ENCODE measurements at regions not wholly inside any gene's neighbourhood (a gene's known extent, or its start where the extent isn't known, plus 50 kb on each side); places are given as distances from the start of the nearest gene placed in this dataset.
"Not testable (repeated sequence)": the region's sequence is repeated elsewhere in the genome, so short reads cannot be mapped to it uniquely, and the experiment has no call there.

DNA sequence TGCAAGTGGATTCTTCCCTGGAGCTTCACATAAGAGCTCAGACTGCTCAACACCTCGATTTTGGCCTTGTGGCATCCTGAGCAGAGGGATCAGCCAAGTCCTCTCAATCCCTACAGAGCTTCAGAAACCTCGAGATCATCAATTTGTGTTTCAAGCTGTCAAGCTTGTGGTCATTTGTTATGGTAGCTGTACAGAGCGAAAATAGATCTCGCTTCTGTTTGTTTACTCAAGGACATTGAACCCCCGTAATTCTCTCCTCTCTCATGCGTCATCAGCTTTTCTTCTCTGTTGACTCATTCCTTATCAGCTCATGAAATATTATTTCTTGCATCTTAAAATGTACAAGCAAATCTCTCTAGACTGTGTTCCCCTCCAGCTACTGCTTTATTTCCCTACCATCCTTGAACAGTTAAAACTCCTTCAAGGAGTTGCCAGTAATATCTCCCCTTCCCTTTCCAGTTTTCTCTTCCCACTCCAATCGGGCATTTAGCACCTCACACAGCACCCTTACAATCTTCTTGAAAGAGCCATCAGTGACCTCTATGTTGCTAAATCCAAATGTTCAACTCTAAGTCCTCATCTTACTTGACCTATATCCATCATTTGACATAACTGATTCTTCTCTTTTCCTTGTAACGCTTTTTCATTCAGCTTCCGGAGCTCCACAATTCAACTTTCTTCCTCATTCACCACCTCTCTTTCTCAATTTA is 106.2 kb upstream of the FAT1 start (continued):
- no peak for TF ChIP-seq ZBTB7A (tag by site-specific recombination; IDR thresholded peaks at IDR 0.05; ENCODE audit: low read depth)
- TF ChIP-seq ZNF423 (tag by site-specific recombination; IDR thresholded peaks at IDR 0.05): no peak
- TF ChIP-seq IKZF3 (tag by site-specific recombination; IDR thresholded peaks at IDR 0.05): peak; percentile 28; the same call in 1 of the 2 replicates

DNA sequence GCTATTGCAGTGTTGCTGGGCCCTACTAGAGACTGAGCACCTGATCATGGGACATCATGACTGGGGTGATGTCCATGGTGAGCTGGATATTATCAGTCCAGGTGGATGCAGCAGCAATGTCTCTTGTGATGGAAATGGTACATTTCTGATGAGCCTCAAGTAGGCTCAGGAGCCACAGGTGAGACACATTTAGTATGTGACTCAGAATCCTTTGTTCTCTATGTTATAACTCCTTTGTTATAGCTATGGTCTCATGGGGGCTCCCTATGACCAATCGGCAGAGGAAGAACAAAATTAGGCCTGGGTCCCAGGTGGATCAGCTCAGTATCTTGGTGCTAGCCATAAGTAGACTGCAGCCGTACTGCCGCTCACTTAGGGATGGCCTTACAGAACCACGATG is 107.9 kb upstream of the FAT1 start:
- ChIA-PET POLR2A (no interaction called here), CTCF (no interaction called here)
- H3K4me1 ChIP-seq (ENCODE audit: control insufficient read depth, insufficient read depth, low read length): peaks cover 7% of the 10 kb centered on the region; the same call in 1 of the 2 replicates
- no peaks in the 10 kb centered on the region for H3K9me3 ChIP-seq (ENCODE audit: control insufficient read depth, insufficient read depth, low read depth, low read length)
- H3K27ac ChIP-seq (ENCODE audit: extremely low read depth, low read depth, low read length): no peak overlapping the region
- TF ChIP-seq ZNF585B (tag by site-specific recombination; IDR thresholded peaks at IDR 0.05) (no peak), ZNF558 (tag by site-specific recombination; IDR thresholded peaks at IDR 0.05) (no peak), FEZF1 (tag by site-specific recombination; IDR thresholded peaks at IDR 0.05) (no peak), ZNF843 (tag by site-specific recombination; IDR thresholded peaks at IDR 0.05) (no peak)
- TF ChIP-seq, protein P1, sequence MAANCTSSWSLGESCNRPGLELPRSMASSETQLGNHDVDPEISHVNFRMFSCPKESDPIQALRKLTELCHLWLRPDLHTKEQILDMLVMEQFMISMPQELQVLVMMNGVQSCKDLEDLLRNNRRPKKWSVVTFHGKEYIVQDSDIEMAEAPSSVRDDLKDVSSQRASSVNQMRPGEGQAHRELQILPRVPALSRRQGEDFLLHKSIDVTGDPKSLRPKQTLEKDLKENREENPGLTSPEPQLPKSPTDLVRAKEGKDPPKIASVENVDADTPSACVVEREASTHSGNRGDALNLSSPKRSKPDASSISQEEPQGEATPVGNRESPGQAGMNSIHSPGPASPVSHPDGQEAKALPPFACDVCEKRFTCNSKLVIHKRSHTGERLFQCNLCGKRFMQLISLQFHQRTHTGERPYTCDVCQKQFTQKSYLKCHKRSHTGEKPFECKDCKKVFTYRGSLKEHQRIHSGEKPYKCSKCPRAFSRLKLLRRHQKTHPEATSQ (tag by site-specific recombination; IDR thresholded peaks at IDR 0.05): no peak
- H3K4me3 ChIP-seq (ENCODE audit: low read depth, low read length): no peak overlapping the region
- no peaks in the 10 kb centered on the region for H3K36me3 ChIP-seq (ENCODE audit: control insufficient read depth in 2 of 2, insufficient read depth in 1 of 2, low read length in 2 of 2)

DNA sequence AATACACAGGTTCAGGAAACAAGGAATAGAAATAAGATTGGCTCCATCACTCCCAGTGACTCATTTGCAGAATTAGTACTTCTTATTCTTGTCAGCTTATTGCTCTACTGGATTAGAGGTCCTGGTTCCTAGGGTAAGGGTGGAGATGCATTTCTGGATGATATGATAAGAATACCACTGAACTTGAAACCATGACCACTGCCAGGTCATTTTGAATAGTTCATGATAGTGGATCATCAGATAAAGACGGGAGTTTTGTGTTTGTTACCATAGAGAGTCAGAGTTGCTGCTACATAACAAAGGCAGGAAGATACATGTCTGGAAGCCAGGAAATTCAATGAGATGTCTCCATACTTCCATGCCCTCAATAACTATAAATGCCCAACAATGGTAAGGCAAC is 109.2 kb upstream of the FAT1 start:
- H3K4me3 ChIP-seq (ENCODE audit: low read depth, low read length): no peak overlapping the region
- ChIA-PET CTCF (no interaction called here), POLR2A (no interaction called here)
- H3K9me3 ChIP-seq (ENCODE audit: control insufficient read depth, insufficient read depth, low read depth, low read length): no peaks in the 10 kb centered on the region
- TF ChIP-seq, protein P2, sequence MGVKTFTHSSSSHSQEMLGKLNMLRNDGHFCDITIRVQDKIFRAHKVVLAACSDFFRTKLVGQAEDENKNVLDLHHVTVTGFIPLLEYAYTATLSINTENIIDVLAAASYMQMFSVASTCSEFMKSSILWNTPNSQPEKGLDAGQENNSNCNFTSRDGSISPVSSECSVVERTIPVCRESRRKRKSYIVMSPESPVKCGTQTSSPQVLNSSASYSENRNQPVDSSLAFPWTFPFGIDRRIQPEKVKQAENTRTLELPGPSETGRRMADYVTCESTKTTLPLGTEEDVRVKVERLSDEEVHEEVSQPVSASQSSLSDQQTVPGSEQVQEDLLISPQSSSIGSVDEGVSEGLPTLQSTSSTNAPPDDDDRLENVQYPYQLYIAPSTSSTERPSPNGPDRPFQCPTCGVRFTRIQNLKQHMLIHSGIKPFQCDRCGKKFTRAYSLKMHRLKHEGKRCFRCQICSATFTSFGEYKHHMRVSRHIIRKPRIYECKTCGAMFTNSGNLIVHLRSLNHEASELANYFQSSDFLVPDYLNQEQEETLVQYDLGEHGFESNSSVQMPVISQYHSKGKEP (tag by site-specific recombination; IDR thresholded peaks at IDR 0.05): no peak
- TF ChIP-seq ZNF549 (tag by site-specific recombination; IDR thresholded peaks at IDR 0.05) (no peak), ZNF473 (tag by site-specific recombination; IDR thresholded peaks at IDR 0.05) (no peak)
- TF ChIP-seq, protein P3, sequence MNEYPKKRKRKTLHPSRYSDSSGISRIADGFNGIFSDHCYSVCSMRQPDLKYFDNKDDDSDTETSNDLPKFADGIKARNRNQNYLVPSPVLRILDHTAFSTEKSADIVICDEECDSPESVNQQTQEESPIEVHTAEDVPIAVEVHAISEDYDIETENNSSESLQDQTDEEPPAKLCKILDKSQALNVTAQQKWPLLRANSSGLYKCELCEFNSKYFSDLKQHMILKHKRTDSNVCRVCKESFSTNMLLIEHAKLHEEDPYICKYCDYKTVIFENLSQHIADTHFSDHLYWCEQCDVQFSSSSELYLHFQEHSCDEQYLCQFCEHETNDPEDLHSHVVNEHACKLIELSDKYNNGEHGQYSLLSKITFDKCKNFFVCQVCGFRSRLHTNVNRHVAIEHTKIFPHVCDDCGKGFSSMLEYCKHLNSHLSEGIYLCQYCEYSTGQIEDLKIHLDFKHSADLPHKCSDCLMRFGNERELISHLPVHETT (tag by site-specific recombination; IDR thresholded peaks at IDR 0.05): no peak
- TF ChIP-seq, protein P4, sequence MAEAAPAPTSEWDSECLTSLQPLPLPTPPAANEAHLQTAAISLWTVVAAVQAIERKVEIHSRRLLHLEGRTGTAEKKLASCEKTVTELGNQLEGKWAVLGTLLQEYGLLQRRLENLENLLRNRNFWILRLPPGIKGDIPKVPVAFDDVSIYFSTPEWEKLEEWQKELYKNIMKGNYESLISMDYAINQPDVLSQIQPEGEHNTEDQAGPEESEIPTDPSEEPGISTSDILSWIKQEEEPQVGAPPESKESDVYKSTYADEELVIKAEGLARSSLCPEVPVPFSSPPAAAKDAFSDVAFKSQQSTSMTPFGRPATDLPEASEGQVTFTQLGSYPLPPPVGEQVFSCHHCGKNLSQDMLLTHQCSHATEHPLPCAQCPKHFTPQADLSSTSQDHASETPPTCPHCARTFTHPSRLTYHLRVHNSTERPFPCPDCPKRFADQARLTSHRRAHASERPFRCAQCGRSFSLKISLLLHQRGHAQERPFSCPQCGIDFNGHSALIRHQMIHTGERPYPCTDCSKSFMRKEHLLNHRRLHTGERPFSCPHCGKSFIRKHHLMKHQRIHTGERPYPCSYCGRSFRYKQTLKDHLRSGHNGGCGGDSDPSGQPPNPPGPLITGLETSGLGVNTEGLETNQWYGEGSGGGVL (tag by site-specific recombination; IDR thresholded peaks at IDR 0.05): no peak
- H3K27ac ChIP-seq (ENCODE audit: extremely low read depth, low read depth, low read length): no peak overlapping the region
- H3K36me3 ChIP-seq (ENCODE audit: control insufficient read depth in 2 of 2, insufficient read depth in 1 of 2, low read length in 2 of 2): no peaks in the 10 kb centered on the region
- H3K4me1 ChIP-seq (ENCODE audit: control insufficient read depth, insufficient read depth, low read length): peaks cover 7% of the 10 kb centered on the region; the same call in 1 of the 2 replicates

DNA sequence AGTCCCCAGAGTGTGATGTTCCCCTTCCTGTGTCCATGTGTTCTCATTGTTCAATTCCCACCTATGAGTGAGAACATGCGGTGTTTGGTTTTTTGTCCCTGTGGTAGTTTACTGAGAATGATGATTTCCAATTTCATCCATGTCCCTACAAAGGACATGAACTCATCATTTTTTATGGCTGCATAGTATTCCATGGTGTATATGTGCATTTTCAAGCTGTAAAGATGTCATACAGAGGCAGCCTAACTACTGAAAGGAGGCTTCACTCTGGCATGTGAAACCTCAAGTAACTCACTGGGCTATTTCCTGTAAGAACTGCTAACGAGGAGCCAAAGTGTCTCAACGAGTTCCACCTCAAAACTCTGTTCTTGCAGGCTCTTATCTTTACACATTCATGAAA is 113.8 kb upstream of the FAT1 start:
- H3K27ac ChIP-seq (ENCODE audit: extremely low read depth, low read depth, low read length); CTCF ChIA-PET; H3K4me1 ChIP-seq (ENCODE audit: control insufficient read depth, insufficient read depth, low read length); H3K36me3 ChIP-seq (ENCODE audit: control insufficient read depth in 2 of 2, insufficient read depth in 1 of 2, low read length in 2 of 2); POLR2A ChIA-PET; H3K9me3 ChIP-seq (ENCODE audit: control insufficient read depth, insufficient read depth, low read depth, low read length); H3K4me3 ChIP-seq (ENCODE audit: low read depth, low read length): not testable (repeated sequence)
- TF ChIP-seq ZNF146 (tag by site-specific recombination; IDR thresholded peaks at IDR 0.05): peak; percentile 86

Data from HEK293 (cell line).